SK-N-SH treated with all-trans-retinoic acid at 6 μM for 48 hours (cell line): ENCODE measurements at regions not wholly inside any gene's neighbourhood (a gene's known extent, or its start where the extent isn't known, plus 50 kb on each side); places are given as distances from the start of the nearest gene placed in this dataset.
A peak's percentile ranks its signal among the peaks of the same experiment; 100 is the strongest.

Experiments used
- ATAC-seq: fragments of 200-7000 bp; cut with Tn5 transposase; 3 replicates; pipeline ENCODE4 v1.9.1; 2020; ENCODE audit warnings: mild to moderate bottlenecking, moderate library complexity
- CREB5 ChIP-seq: fragments of 250-450 bp; sonication (Bioruptor Pico); IDR thresholded peaks from 2 replicates; pipeline ENCODE4 v1.5.1; 2020; ENCODE audit warnings: low read depth, mild to moderate bottlenecking, moderate library complexity
- CSDC2 ChIP-seq: fragments of 250-450 bp; sonication (Bioruptor Pico); IDR thresholded peaks from 2 replicates; pipeline ENCODE4 v1.5.0; 2020; ENCODE audit warnings: mild to moderate bottlenecking, moderate library complexity
- CSRNP3 ChIP-seq: fragments of 250-450 bp; sonication (Bioruptor Pico); IDR thresholded peaks from 2 replicates; pipeline ENCODE4 v1.5.1; 2021; ENCODE audit warnings: mild to moderate bottlenecking, moderate library complexity
- ESRRG ChIP-seq: fragments of 250-450 bp; sonication (Bioruptor Pico); IDR thresholded peaks from 2 replicates; pipeline ENCODE4 v1.6.1; 2021; ENCODE audit warnings: mild to moderate bottlenecking
- GLIS3 ChIP-seq: fragments of 250-450 bp; sonication (Bioruptor Pico); IDR thresholded peaks from 2 replicates; pipeline ENCODE4 v1.5.0; 2020; ENCODE audit warnings: mild to moderate bottlenecking, moderate library complexity
- ISL1 ChIP-seq: fragments of 250-450 bp; sonication (Bioruptor Pico); IDR thresholded peaks from 2 replicates; pipeline ENCODE4 v2.1.2; 2022; ENCODE audit warnings: mild to moderate bottlenecking, moderate library complexity
- OSR1 ChIP-seq: fragments of 250-450 bp; sonication (Bioruptor Pico); IDR thresholded peaks from 2 replicates; pipeline ENCODE4 v1.8.0; 2022; ENCODE audit warnings: moderate library complexity, mild to moderate bottlenecking, inconsistent platforms
- PATZ1 ChIP-seq: fragments of 250-450 bp; sonication (Bioruptor Pico); IDR thresholded peaks from 2 replicates; pipeline ENCODE4 v1.8.0; 2020; ENCODE audit warnings: mild to moderate bottlenecking, moderate library complexity, borderline replicate concordance
- PPARA ChIP-seq: fragments of 250-450 bp; sonication (Bioruptor Pico); IDR thresholded peaks from 2 replicates; pipeline ENCODE4 v1.5.0; 2020; ENCODE audit warnings: mild to moderate bottlenecking, borderline replicate concordance
- RARB ChIP-seq: fragments of 250-450 bp; sonication (Bioruptor Pico); IDR thresholded peaks from 2 replicates; pipeline ENCODE4 v1.8.0; 2021; ENCODE audit warnings: mild to moderate bottlenecking, moderate library complexity
- SNAI2 ChIP-seq: fragments of 250-450 bp; sonication (Bioruptor Pico); IDR thresholded peaks from 2 replicates; pipeline ENCODE4 v1.5.0; 2020; ENCODE audit warnings: mild to moderate bottlenecking, moderate library complexity
- TCF4 ChIP-seq: fragments of 250-450 bp; sonication (Bioruptor Pico); IDR thresholded peaks from 2 replicates; pipeline ENCODE4 v1.8.0; 2021; ENCODE audit warnings: mild to moderate bottlenecking, moderate library complexity, borderline replicate concordance
- TOX ChIP-seq: fragments of 250-450 bp; sonication (Bioruptor Pico); IDR thresholded peaks from 2 replicates; pipeline ENCODE4 v1.8.0; 2021; ENCODE audit warnings: mild to moderate bottlenecking, moderate library complexity, borderline replicate concordance
- TSHZ2 ChIP-seq: fragments of 250-450 bp; sonication (Bioruptor Pico); IDR thresholded peaks from 2 replicates; pipeline ENCODE4 v1.5.0; 2020; ENCODE audit warnings: mild to moderate bottlenecking, moderate library complexity
- ZC3H10 ChIP-seq: fragments of 250-450 bp; sonication (Bioruptor Pico); IDR thresholded peaks from 2 replicates; pipeline ENCODE4 v1.5.1; 2021; ENCODE audit warnings: mild to moderate bottlenecking, moderate library complexity
- ZFP3 ChIP-seq: fragments of 250-450 bp; sonication (Bioruptor Pico); IDR thresholded peaks from 2 replicates; pipeline ENCODE4 v1.5.0; 2020; ENCODE audit warnings: mild to moderate bottlenecking, moderate library complexity
- ZFP30 ChIP-seq: fragments of 450-650 bp; formaldehyde crosslinking; IDR thresholded peaks from 2 replicates; pipeline ENCODE4 v1.5.0; 2022; ENCODE audit warnings: mild to moderate bottlenecking, moderate library complexity
- ZNF565 ChIP-seq: fragments of 450-650 bp; formaldehyde crosslinking; conservative IDR thresholded peaks from 2 replicates; pipeline ENCODE4 v1.5.0; 2020; ENCODE audit warnings: low read depth, mild to moderate bottlenecking, moderate library complexity
- ZNF70 ChIP-seq: fragments of 450-650 bp; formaldehyde crosslinking; IDR thresholded peaks from 2 replicates; pipeline ENCODE4 v1.5.0; 2020; ENCODE audit warnings: mild to moderate bottlenecking, moderate library complexity

- ATAC-seq = peak; percentile 77
- no peak for TF ChIP-seq ZFP3 (CRISPR knock-in tag)
Observed at GRCh38 chr3:153379516-153379915, 217.5 kb downstream of the RAP2B start.

- no peak for ATAC-seq
- no peak for TF ChIP-seq ZFP30 (CRISPR knock-in tag)
- TF ChIP-seq, all 23 proteins: peak for 0
Observed at GRCh38 chr3:153385343-153385742, 223.3 kb downstream of the RAP2B start.

- TF ChIP-seq TSHZ2 (CRISPR knock-in tag) = no peak
- no peak for TF ChIP-seq GLIS3
- TF ChIP-seq PPARA (CRISPR knock-in tag) = no peak
- TF ChIP-seq CSDC2 (CRISPR knock-in tag) = no peak
- TF ChIP-seq ZFP30 (CRISPR knock-in tag) = no peak
- no peak for TF ChIP-seq OSR1
- no peak for TF ChIP-seq PATZ1 (CRISPR knock-in tag)
- TF ChIP-seq ISL1 (CRISPR knock-in tag) = no peak
- no peak for TF ChIP-seq RARB (CRISPR knock-in tag)
- no peak for TF ChIP-seq TCF4 (CRISPR knock-in tag)
- TF ChIP-seq CREB5 = no peak
- ATAC-seq = no peak
Observed at GRCh38 chr3:153392363-153392762, 230.3 kb downstream of the RAP2B start.

- ATAC-seq = no peak
- no peak for TF ChIP-seq TOX (CRISPR knock-in tag)
- no peak for TF ChIP-seq ZFP3 (CRISPR knock-in tag)
- no peak for TF ChIP-seq CSRNP3 (CRISPR knock-in tag)
- TF ChIP-seq ESRRG (CRISPR knock-in tag) = no peak
- no peak for TF ChIP-seq GLIS3
- no peak for TF ChIP-seq ISL1 (CRISPR knock-in tag)
- TF ChIP-seq ZNF70 = no peak
- TF ChIP-seq CSDC2 (CRISPR knock-in tag) = no peak
- no peak for TF ChIP-seq PPARA (CRISPR knock-in tag)
- no peak for TF ChIP-seq ZNF565 (CRISPR knock-in tag)
- no peak for TF ChIP-seq TCF4 (CRISPR knock-in tag)
- TF ChIP-seq RARB (CRISPR knock-in tag) = no peak
- no peak for TF ChIP-seq ZFP30 (CRISPR knock-in tag)
- TF ChIP-seq ZC3H10 = no peak
Observed at GRCh38 chr3:153394017-153394416, 232.0 kb downstream of the RAP2B start.

GRCh38 chr3:153396581-153396980 lies 234.6 kb downstream of the RAP2B start:
- TF ChIP-seq SNAI2 (CRISPR knock-in tag) (no peak), OSR1 (no peak), RARB (CRISPR knock-in tag) (no peak), TSHZ2 (CRISPR knock-in tag) (no peak), ZFP30 (CRISPR knock-in tag) (no peak), ZFP3 (CRISPR knock-in tag) (no peak)
- ATAC-seq = no peak
